GM18508 (cell line): ENCODE measurements at regions not wholly inside any gene's neighbourhood (a gene's known extent, or its start where the extent isn't known, plus 50 kb on each side); places are given as distances from the start of the nearest gene placed in this dataset.

Experiments
- ATAC-seq: cut with Tn5 transposase; IDR thresholded peaks from one replicate; pipeline ENCODE4 v1.9.1; 2021; ENCODE audit warnings: moderate number of reproducible peaks; ENCODE audit not compliant: insufficient read depth, unreplicated experiment

DNA sequence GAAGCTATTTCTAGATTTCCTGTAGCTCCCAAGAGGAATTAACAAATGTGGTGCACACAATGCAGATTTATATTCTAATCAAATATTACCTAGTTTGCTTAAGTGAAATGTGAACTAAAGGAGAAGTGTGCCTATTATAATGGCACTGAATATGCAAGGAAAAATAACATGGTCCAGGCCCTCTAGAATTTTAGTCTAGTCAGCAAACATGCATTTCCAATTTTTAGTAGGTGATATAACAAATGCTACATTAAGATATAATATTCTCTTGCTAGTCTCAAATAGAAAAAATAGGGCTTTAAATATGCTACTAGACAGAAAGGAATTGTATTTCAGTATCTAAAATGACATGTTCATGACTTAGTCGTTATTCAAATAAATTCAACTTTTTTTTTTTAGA, 689.5 kb downstream of the TMEM182 start:
- ATAC-seq: no peak

- no peak for ATAC-seq
Observed at GRCh38 chr2:103459283-103459682, 697.5 kb downstream of the TMEM182 start.

- ATAC-seq: no peak
Observed at GRCh38 chr2:103462101-103462500, 700.3 kb downstream of the TMEM182 start.

GRCh38 chr2:103462712-103463111, 700.9 kb downstream of the TMEM182 start:
- no peak for ATAC-seq

DNA sequence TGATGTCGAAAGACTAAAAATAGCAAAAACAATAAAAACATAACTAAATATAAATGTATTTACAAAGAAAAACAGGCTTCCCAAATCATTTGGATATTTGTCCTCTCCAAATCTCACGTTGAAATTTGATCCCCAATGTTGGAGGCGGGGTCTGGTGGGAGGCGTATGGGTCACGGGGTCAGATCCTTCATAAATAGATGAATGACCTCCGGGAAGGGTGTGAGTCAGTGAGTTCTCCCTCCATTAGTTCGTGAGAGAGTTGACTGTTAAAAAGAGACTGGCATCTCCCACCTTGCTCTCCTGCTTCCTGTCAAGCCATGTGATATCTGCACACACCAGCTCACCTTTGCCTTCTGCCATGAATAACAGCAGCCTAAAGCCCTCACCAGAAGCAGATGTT, 703.0 kb downstream of the TMEM182 start:
- ATAC-seq: no peak

- ATAC-seq: no peak
Observed at GRCh38 chr2:103469800-103470199, 708.0 kb downstream of the TMEM182 start.

DNA sequence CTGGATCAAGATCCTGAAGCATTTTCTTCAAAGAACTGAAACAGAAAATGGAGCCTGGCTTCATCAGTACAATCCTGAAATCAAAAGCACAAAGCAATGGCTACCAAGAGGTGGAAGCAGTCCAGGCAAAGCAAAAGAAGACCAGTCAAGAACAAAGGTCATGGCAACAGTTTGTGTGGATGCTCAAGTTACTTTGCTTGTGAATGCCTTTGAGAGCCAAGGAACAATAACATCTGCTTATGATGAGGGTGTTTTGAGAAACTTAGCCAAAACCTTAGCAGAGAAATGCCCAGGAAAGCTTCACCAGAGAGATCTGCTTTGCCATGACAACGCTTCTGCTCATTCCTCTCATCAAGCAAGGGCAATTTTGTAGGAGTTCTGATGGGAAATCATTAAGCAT, 723.1 kb downstream of the TMEM182 start:
- ATAC-seq: no peak

GRCh38 chr2:103496850-103497249, 735.0 kb downstream of the TMEM182 start:
- ATAC-seq: no peak

GRCh38 chr2:103506812-103507211, 745.0 kb downstream of the TMEM182 start:
- ATAC-seq: no peak

DNA sequence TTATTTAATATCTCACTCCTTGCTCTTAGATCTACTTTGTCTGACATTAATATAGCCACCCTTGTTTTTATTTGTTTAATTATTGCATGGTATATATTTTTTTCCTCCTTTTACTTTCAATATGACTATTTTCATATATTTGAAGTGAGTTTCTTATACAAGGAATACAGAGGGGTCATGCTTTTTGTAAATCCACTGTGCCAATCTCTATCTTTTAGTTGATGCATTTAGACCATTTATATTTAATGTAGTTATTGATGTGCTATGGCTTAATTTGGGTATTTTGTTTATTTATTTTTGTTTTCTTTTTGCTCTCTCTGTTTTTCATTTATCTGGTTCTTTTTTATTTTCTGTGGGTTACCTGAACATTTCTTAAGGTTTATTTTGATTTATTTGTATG, 750.6 kb downstream of the TMEM182 start:
- ATAC-seq: no peak

- no peak for ATAC-seq
Observed at GRCh38 chr2:103520547-103520946, 758.7 kb downstream of the TMEM182 start.

GRCh38 chr2:103525756-103526155, 763.9 kb downstream of the TMEM182 start:
- ATAC-seq: no peak

GRCh38 chr2:103526757-103527156, 764.9 kb downstream of the TMEM182 start:
- ATAC-seq: no peak

DNA sequence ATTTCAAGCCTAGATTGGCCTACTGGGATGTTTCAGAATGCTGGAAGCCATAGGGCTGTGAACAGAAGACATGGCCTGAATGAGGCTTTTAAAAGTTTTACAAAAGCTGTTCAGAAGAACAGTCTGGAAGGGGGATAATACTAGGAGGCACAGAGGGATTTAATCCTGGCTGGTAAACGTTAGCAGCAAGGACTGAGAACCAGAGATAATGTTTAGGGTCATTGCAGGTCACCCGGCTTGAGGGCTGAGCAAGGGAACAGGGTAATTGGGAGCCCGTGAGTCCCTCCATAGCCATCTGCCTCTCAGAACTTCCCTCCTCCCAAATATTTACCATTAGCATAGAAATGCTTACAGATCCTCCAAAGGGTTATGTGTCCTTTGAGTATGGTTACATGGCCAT, 765.4 kb downstream of the TMEM182 start:
- ATAC-seq: no peak

GRCh38 chr2:103529798-103530502, 768.1 kb downstream of the TMEM182 start:
- ATAC-seq: no peak

GRCh38 chr2:103552775-103553174, 790.9 kb downstream of the TMEM182 start:
- ATAC-seq: no peak

DNA sequence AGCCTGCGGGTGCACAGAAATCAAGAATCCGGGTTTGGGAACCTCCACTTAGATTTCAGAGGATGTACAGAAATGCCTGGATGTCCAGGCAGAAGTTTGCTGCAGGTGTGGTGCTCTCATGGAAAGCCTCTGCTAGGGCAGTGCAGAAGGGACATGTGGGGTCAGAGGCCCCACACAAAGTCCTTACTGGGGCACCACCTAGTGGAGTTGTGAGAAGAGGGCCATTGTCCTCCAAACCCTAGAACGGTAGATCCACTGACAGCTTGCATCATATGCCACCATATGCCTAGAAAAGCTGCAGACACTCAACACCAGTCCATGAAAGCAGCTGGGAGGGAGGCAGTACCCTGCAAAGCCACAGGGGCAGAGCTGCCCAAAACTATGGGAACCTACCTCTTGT, 833.0 kb downstream of the TMEM182 start:
- no peak for ATAC-seq

DNA sequence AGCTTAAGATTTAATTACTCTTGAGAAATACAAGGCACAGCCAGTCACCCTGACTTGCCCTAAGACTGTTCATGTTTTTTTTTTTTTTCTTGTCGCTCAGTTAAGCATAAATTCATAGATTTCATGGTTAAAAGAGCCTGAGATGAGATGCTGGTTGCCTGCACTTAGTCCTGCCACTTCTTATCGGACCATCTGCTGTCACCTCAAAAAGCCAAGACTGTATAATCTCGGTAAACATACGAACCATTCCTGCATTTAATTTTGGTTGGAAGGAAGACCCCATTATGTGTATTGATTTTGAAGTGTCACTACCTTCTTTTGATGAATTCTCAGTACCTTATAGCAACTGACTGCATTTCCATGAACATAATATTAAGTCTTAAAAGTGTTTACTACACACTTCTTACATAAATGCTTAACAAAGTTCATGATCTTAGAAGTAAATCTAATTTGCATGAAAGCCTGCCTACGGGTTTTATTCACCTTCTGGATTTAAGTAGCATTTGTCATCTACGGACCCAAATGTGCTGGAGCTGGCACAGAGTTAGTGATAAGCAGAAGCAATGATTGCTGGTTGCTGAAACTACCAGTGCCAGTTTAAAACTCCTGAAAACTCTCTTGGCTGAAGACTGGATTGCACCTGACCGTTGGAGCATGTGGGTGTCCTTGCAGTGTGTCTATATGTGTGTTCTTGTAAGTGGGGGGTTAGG, 843.4 kb downstream of the TMEM182 start:
- no peak for ATAC-seq

DNA sequence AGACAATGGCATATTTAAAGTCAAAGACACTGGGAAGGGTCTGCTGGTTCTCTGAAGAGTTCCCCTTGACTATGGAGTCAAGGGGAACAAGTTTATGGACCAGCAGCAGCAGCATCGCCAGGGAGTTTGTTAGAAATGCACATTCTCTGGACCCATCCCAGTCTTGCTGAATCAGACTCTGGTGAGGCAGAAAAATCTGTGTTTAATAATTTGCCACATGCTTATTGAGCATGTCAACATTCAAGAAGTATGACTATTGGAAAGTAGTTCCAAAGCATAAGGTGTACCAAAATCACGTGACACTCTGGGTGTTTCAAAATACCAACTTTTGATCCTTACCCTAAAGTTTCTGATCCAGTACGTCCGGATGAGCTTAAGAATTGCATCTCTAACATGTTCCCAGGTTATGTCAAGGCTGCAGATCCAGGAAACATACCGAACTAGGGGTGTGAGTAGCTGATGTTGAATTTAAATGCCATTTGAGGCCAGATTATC, 853.8 kb downstream of the TMEM182 start:
- no peak for ATAC-seq

GRCh38 chr2:103616891-103617290, 855.1 kb downstream of the TMEM182 start:
- ATAC-seq: no peak

- no peak for ATAC-seq
Observed at GRCh38 chr2:103618112-103618511, 856.3 kb downstream of the TMEM182 start.

DNA sequence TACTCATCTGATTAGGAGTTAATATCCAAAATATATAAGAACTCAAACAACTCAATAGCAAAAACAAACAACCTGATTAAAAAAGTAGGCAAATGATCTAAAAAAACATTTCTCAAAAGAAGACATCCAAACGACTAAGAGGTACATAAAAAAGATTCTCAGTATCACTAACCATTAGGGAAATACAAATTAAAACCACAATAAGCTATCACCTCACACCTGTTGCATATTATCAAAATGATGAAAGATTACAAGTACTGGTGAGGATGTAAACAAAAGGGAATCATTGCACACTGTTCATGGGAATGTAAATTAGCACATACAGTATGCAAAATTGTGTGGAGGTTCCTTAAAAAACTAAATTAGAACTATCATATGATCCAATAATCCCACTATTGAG, 865.5 kb downstream of the TMEM182 start:
- no peak for ATAC-seq
